Dendritic cell treated with granulocyte-macrophage colony-stimulating factor and Interleukin-4, amounts not matched to agents 40 ng/mL and 50 ng/mL, for 4 days (primary cell): ENCODE measurements at regions not wholly inside any gene's neighbourhood (a gene's known extent, or its start where the extent isn't known, plus 50 kb on each side); places are given as distances from the start of the nearest gene placed in this dataset.

Experiments used
- H3K27ac Mint-ChIP-seq: one replicate; pipeline ENCODE4 v1.8.0; 2022; ENCODE audit warnings: mild to moderate bottlenecking, mixed read lengths
- H3K27me3 Mint-ChIP-seq: one replicate; pipeline ENCODE4 v1.8.0; 2022; ENCODE audit warnings: mild to moderate bottlenecking, mixed read lengths
- H3K36me3 Mint-ChIP-seq: one replicate; pipeline ENCODE4 v1.8.0; 2022; ENCODE audit warnings: low read depth, mixed read lengths
- H3K4me1 Mint-ChIP-seq: one replicate; pipeline ENCODE4 v1.8.0; 2022; ENCODE audit warnings: low read depth, mixed read lengths
- H3K4me3 Mint-ChIP-seq: one replicate; pipeline ENCODE4 v1.8.0; 2022; ENCODE audit warnings: mild to moderate bottlenecking, moderate library complexity, mixed read lengths
- H3K9me3 Mint-ChIP-seq: one replicate; pipeline ENCODE4 v1.8.0; 2022; ENCODE audit warnings: mixed read lengths
- intact Hi-C: fragments of 100-400 bp; cut with micrococcal nuclease; formaldehyde crosslinking; loops from one replicate; pipeline ENCODE4 v1.15.0; 2022

DNA sequence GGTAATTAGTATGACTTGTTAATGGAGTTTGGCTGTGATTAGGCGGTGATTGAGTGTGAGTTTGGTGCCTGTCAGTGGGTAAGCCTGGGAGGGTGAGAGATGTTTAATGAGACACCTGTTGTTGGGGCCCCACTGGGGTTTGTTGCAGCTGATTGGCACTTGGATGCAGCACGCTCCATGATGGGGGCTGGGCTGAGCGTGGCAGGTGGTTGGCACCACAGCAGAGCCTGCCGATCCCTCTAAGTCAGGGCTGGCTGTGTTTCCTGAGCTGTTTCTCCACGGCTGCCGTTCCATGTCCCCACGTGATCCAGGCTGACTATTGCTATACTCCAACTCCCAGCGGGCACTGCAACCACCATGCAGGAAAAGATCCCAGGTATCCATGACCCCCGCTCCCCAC is 93.5 kb upstream of the ARRDC4 start:
- Mint-ChIP-seq H3K4me3 (no peak overlapping the region), H3K4me1 (no peaks in the 10 kb centered on the region), H3K36me3 (no peaks in the 10 kb centered on the region), H3K27ac (no peak overlapping the region), H3K9me3 (no peaks in the 10 kb centered on the region), H3K27me3 (no peaks in the 10 kb centered on the region)
- intact Hi-C loops: no loop called here

- H3K4me3 Mint-ChIP-seq: no peak overlapping the region
- no peak overlapping the region for H3K27ac Mint-ChIP-seq
- H3K36me3 Mint-ChIP-seq: no peaks in the 10 kb centered on the region
- no peaks in the 10 kb centered on the region for H3K4me1 Mint-ChIP-seq
- intact Hi-C loops: no loop called here
- H3K9me3 Mint-ChIP-seq: no peaks in the 10 kb centered on the region
- no peaks in the 10 kb centered on the region for H3K27me3 Mint-ChIP-seq
Observed at GRCh38 chr15:97867870-97868269, 92.6 kb upstream of the ARRDC4 start.

DNA sequence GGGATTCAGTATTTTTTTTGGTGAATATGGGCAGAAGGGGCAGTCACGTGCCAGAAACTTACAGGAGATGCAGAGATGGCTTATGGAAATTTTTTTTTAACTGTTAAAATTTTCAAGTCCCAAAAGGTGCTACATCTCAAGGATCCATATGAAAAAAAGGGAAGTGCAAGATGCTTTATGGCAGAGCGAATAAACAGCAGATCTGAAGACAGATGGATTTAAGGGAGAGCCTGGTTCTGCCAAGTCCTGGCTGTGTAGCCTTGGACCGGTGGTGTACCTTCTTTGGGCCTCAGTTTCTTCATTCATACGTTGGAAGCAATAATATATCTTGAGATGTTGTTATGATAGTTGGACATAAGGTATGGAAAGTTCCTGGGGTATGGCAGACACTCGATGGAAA is 91.5 kb upstream of the ARRDC4 start:
- Mint-ChIP-seq H3K36me3 (no peaks in the 10 kb centered on the region), H3K4me1 (no peaks in the 10 kb centered on the region), H3K9me3 (no peaks in the 10 kb centered on the region), H3K27me3 (no peaks in the 10 kb centered on the region), H3K27ac (no peak overlapping the region), H3K4me3 (no peak overlapping the region)
- intact Hi-C loops: no loop called here

DNA sequence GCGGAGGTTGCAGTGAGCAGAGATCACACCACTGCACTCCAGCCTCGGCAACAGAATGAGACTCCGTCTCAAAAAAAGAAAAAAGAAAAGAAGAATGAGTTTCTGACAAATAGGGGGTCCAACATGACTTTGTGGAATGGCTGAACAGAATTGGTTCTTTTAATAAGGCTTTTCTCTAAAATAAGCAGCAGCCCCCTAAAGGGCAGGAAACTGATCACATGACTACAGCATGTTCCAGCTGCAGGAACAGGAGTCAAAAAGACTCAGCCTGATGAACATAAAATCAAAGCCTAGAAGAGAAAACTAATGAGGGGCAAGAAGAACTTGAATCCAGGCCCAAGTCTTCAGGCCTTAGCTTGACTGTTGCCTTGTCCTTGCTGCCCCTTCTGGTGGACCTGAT is 89.7 kb upstream of the ARRDC4 start:
- intact Hi-C loops: no loop called here
- Mint-ChIP-seq H3K36me3 (no peaks in the 10 kb centered on the region), H3K4me1 (no peaks in the 10 kb centered on the region), H3K27ac (no peak overlapping the region), H3K27me3 (peaks cover 5% of the 10 kb centered on the region), H3K4me3 (no peak overlapping the region), H3K9me3 (no peaks in the 10 kb centered on the region)

DNA sequence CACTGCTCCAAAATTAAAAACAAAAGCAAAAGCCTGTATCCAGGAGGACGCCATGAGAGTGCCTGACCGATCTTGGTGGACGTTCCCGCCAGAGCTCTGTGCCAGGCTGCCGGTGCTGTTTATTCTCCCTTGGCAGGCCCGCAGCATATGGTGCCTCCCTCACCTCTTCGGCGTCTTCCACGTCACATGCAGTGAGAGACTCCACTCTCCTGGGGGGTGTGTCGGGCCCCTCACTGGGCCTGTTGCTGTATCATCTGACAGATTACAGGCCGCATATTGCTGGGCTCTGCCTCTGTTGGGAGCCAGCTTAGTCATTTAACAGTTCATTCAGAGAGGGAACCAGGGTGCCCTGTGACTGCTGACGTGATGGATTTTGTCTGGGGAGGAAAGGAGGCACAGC is 86.4 kb upstream of the ARRDC4 start:
- Mint-ChIP-seq H3K4me1 (no peaks in the 10 kb centered on the region), H3K27me3 (peaks cover 18% of the 10 kb centered on the region), H3K4me3 (no peak overlapping the region), H3K36me3 (no peaks in the 10 kb centered on the region), H3K9me3 (no peaks in the 10 kb centered on the region), H3K27ac (no peak overlapping the region)
- intact Hi-C loops: no loop called here

- no peaks in the 10 kb centered on the region for H3K36me3 Mint-ChIP-seq
- no peaks in the 10 kb centered on the region for H3K4me1 Mint-ChIP-seq
- intact Hi-C loops: no loop called here
Observed at GRCh38 chr15:97875025-97875512, 85.4 kb upstream of the ARRDC4 start.

DNA sequence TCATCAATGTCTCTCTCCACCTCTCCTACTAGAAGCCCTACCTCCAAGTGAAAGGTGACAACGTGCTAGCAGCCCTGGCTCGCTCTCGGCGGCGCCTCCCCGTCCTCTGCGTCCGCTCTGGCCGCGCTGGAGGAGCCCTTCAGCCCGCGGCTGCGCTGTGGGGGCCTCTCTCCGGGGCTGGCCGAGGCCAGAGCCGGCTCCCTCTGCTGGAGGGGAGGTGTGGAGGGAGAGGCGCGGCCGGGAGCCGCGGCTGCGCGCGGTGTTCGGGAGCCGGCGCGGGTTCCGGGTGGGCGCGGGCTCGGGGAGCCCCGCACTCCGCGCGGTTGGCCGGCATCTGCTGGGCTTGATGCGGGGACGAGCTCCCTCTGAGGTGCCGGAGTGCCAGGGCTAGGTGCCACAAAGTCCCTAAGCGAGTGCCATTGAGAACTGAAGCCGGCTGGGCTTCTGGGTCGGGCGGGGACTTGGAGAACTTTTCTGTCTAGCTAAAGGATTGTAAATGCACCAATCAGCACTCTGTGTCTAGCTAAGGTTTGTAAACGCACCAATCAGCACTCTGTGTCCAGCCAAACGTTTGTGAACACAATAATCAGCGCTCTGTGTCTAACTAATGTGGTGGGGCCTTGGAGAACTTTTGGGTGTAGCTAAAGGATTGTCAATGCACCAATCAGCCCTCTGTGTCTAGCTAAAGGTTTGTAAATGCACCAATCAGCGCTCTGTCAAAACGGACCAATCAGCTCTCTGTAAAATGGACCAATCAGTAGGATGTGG is 84.8 kb upstream of the ARRDC4 start:
- Mint-ChIP-seq H3K9me3 (no peaks in the 10 kb centered on the region), H3K4me3 (peak overlapping the region; percentile 47), H3K27ac (no peak overlapping the region), H3K4me1 (no peaks in the 10 kb centered on the region), H3K36me3 (no peaks in the 10 kb centered on the region), H3K27me3 (peaks cover 18% of the 10 kb centered on the region)
- intact Hi-C loops: no loop called here

More at GRCh38 chr15:97875025-97875512, 85.4 kb upstream of the ARRDC4 start:
- Mint-ChIP-seq H3K27me3 (peaks cover 18% of the 10 kb centered on the region), H3K9me3 (no peaks in the 10 kb centered on the region), H3K4me3 (peak overlapping the region; percentile 47), H3K27ac (no peak overlapping the region)

DNA sequence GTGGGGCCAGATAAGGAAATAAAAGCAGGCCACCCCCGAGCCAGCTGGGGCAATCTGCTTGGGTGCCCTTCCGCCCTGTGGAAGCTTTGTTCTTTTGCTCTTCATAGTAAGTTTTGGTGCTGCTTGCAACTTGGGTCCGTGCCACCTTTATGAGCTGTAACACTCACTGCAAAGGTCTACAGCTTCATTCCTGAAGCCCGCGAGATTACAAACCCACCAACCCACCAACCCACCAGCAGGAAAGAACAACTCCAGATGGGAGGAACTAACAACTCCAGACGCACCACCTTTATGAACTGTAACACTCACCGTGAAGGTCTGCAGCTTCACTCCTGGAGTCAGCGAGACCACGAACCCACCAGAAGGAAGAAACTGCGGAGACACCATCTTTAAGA is 84.2 kb upstream of the ARRDC4 start:
- no peaks in the 10 kb centered on the region for H3K4me1 Mint-ChIP-seq
- H3K4me3 Mint-ChIP-seq: no peak overlapping the region
- H3K36me3 Mint-ChIP-seq: no peaks in the 10 kb centered on the region
- H3K9me3 Mint-ChIP-seq: no peaks in the 10 kb centered on the region
- peaks cover 18% of the 10 kb centered on the region for H3K27me3 Mint-ChIP-seq
- no peak overlapping the region for H3K27ac Mint-ChIP-seq
- intact Hi-C loops: no loop called here

- Mint-ChIP-seq H3K4me1 (no peaks in the 10 kb centered on the region), H3K4me3 (no peak overlapping the region), H3K36me3 (no peaks in the 10 kb centered on the region), H3K9me3 (no peaks in the 10 kb centered on the region), H3K27ac (no peak overlapping the region), H3K27me3 (peaks cover 6% of the 10 kb centered on the region)
- intact Hi-C loops: no loop called here
Observed at GRCh38 chr15:97881346-97881965, 79.0 kb upstream of the ARRDC4 start.

DNA sequence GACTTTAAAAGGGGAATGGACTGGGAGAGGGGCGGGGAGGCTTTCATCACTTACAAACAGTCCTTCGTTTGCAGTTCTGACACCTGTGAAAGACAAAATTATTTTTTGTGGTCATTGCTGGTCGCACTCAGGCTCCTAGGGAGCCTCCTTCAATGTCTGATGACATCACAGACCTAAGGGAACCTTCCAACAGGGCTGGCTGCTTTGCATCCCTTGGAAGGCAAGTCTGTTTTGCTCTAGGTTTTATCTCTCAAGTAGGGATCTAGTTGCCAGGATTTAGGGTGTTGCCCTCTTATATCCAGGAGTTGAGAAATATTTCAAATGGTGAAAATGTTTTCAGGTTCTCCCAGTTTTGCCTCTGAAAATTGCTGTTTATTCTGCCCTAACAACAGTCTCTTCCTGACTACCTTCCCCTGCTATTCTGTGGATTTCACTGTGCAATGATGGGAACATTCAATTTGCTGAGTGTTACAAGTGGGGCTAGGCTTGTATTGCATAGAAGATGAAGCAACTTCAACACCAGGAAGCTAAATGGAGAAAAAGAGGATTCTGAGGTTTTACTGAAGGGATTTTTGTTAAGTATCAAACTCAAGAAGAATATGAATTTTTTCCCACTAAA is 75.9 kb upstream of the ARRDC4 start:
- Mint-ChIP-seq H3K9me3 (no peaks in the 10 kb centered on the region), H3K4me1 (no peaks in the 10 kb centered on the region), H3K27me3 (peaks cover 5% of the 10 kb centered on the region), H3K27ac (no peak overlapping the region), H3K4me3 (no peak overlapping the region), H3K36me3 (no peaks in the 10 kb centered on the region)
- intact Hi-C loops: no loop called here

- H3K4me3 Mint-ChIP-seq: no peak overlapping the region
- H3K27me3 Mint-ChIP-seq: peaks cover 6% of the 10 kb centered on the region
- intact Hi-C loops: no loop called here
- H3K27ac Mint-ChIP-seq: no peak overlapping the region
- no peaks in the 10 kb centered on the region for H3K4me1 Mint-ChIP-seq
- H3K9me3 Mint-ChIP-seq: no peaks in the 10 kb centered on the region
- no peaks in the 10 kb centered on the region for H3K36me3 Mint-ChIP-seq
Observed at GRCh38 chr15:97890307-97890706, 70.2 kb upstream of the ARRDC4 start.

DNA sequence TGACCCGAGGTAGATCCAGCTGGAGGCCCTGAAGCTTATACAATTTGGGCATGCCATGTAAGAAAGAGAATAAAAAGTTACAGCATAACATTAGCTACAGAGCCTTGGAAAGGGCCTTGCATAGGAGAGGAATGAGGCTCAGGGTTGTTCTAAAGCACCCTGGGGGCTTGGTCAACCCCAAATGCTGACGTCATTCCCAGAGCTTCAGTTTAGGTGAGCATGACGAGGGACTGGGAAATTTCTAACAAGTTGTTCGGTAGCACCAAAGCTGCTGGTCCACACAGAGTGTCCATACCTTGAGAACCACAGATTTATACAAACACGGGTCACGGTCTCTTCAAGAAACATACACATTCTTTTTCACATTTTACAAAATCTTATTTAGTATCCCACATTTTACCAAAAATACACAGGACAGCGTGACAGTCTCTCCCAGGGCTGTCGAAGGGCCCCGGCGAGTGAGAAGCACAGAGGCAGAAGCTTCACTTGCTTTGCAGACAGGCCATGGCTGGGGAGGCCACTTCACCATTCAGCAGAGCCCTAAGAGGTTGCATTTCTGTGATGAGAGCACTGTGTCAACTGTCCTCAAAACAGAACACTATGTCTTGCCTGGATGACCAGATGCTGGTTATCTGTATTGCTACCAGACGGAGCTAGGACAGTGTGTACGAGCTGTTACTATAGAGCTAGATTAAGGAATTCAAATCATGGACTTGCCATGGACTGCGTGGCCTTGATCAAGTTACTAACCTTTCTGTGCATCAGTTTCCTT is 68.2 kb upstream of the ARRDC4 start:
- no peaks in the 10 kb centered on the region for H3K9me3 Mint-ChIP-seq
- H3K27me3 Mint-ChIP-seq: peaks cover 6% of the 10 kb centered on the region
- no peaks in the 10 kb centered on the region for H3K36me3 Mint-ChIP-seq
- no peak overlapping the region for H3K4me3 Mint-ChIP-seq
- no peak overlapping the region for H3K27ac Mint-ChIP-seq
- no peaks in the 10 kb centered on the region for H3K4me1 Mint-ChIP-seq
- intact Hi-C loops: no loop called here

GRCh38 chr15:97893967-97894366 is 66.5 kb upstream of the ARRDC4 start:
- intact Hi-C loops: no loop called here
- Mint-ChIP-seq H3K4me3 (no peak overlapping the region), H3K9me3 (no peaks in the 10 kb centered on the region), H3K27ac (no peak overlapping the region), H3K4me1 (no peaks in the 10 kb centered on the region), H3K36me3 (no peaks in the 10 kb centered on the region), H3K27me3 (peaks cover 3% of the 10 kb centered on the region)

GRCh38 chr15:97899981-97900380 is 60.5 kb upstream of the ARRDC4 start:
- Mint-ChIP-seq H3K4me1 (peaks cover 9% of the 10 kb centered on the region), H3K27me3 (peaks cover 29% of the 10 kb centered on the region), H3K4me3 (no peak overlapping the region), H3K27ac (no peak overlapping the region), H3K36me3 (no peaks in the 10 kb centered on the region), H3K9me3 (no peaks in the 10 kb centered on the region)
- intact Hi-C loops: loop anchor here (5.0 kb wide), 1 partner anchor 527 kb away; no protein-coding TSS in a partner anchor
